C4-2B (cell line): ENCODE measurements at regions not wholly inside any gene's neighbourhood (a gene's known extent, or its start where the extent isn't known, plus 50 kb on each side); places are given as distances from the start of the nearest gene placed in this dataset.

Source experiments
- ZFX ChIP-seq: fragments of 450-650 bp; IDR thresholded peaks from 2 replicates; pipeline ENCODE4 v1.6.1; 2017
- TF ChIP-seq, protein P1 (sequence below): fragments of 450-650 bp; conservative IDR thresholded peaks from 2 replicates; pipeline ENCODE4 v1.5.1; 2017; ENCODE audit warnings: mild to moderate bottlenecking

- TF ChIP-seq, protein P1, sequence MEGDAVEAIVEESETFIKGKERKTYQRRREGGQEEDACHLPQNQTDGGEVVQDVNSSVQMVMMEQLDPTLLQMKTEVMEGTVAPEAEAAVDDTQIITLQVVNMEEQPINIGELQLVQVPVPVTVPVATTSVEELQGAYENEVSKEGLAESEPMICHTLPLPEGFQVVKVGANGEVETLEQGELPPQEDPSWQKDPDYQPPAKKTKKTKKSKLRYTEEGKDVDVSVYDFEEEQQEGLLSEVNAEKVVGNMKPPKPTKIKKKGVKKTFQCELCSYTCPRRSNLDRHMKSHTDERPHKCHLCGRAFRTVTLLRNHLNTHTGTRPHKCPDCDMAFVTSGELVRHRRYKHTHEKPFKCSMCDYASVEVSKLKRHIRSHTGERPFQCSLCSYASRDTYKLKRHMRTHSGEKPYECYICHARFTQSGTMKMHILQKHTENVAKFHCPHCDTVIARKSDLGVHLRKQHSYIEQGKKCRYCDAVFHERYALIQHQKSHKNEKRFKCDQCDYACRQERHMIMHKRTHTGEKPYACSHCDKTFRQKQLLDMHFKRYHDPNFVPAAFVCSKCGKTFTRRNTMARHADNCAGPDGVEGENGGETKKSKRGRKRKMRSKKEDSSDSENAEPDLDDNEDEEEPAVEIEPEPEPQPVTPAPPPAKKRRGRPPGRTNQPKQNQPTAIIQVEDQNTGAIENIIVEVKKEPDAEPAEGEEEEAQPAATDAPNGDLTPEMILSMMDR, result no peak
- no peak for TF ChIP-seq ZFX
These were observed 405.9 kb upstream of the ACVR2A start for GRCh38 chr2:147438882-147439281.
